C4-2B (cell line): ENCODE measurements at regions not wholly inside any gene's neighbourhood (a gene's known extent, or its start where the extent isn't known, plus 50 kb on each side); places are given as distances from the start of the nearest gene placed in this dataset.

Experiments
- H3K27ac ChIP-seq: fragments of 450-650 bp; 2 replicates; pipeline ENCODE4 v1.5.1; 2017
- ZFX ChIP-seq: fragments of 450-650 bp; IDR thresholded peaks from 2 replicates; pipeline ENCODE4 v1.6.1; 2017
- TF ChIP-seq, protein P1 (sequence below): fragments of 450-650 bp; conservative IDR thresholded peaks from 2 replicates; pipeline ENCODE4 v1.5.1; 2017; ENCODE audit warnings: mild to moderate bottlenecking

DNA sequence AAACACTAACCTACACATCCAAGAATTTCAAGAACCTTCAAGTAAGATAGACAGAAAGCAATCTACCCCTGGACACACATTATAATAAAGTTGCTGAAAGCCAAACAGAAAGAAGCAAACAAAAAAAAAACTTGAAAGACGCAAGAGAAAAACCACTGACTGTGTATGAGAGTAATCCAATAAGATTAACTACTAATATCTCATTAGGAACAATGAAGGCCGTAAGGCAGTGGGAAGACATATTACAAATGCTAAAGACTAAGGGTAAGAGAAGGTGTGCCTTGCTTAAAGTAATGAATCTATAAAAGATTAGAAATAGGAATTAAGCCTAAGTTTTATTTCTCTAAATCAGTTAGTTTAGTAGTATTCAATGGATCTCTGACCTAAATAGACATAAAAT, 1109.1 kb downstream of the JRKL start:
- TF ChIP-seq, protein P1, sequence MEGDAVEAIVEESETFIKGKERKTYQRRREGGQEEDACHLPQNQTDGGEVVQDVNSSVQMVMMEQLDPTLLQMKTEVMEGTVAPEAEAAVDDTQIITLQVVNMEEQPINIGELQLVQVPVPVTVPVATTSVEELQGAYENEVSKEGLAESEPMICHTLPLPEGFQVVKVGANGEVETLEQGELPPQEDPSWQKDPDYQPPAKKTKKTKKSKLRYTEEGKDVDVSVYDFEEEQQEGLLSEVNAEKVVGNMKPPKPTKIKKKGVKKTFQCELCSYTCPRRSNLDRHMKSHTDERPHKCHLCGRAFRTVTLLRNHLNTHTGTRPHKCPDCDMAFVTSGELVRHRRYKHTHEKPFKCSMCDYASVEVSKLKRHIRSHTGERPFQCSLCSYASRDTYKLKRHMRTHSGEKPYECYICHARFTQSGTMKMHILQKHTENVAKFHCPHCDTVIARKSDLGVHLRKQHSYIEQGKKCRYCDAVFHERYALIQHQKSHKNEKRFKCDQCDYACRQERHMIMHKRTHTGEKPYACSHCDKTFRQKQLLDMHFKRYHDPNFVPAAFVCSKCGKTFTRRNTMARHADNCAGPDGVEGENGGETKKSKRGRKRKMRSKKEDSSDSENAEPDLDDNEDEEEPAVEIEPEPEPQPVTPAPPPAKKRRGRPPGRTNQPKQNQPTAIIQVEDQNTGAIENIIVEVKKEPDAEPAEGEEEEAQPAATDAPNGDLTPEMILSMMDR, result no peak
- no peak for TF ChIP-seq ZFX
- H3K27ac ChIP-seq, result no peak overlapping the region

DNA sequence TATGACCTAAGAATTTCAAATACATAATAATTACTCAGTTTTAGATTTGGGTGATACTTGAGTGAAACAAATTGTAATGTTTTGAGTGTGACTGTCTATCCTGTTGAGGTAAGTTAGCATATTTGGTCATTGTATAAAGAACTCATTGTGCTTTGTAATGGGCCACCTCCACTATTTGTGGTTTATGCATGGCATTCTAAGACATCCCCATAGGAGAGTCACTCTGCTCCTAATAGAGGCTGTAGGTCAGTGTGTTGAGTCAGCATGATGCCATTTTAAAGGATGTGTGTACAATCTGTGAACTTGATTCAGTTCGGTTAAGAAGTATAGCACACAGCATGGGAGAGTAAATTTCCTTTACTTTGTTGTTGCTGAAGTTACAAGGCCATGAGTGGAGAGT, 1112.4 kb downstream of the JRKL start:
- no peak for TF ChIP-seq ZFX
- TF ChIP-seq, protein P1, result no peak
- H3K27ac ChIP-seq, result no peak overlapping the region

DNA sequence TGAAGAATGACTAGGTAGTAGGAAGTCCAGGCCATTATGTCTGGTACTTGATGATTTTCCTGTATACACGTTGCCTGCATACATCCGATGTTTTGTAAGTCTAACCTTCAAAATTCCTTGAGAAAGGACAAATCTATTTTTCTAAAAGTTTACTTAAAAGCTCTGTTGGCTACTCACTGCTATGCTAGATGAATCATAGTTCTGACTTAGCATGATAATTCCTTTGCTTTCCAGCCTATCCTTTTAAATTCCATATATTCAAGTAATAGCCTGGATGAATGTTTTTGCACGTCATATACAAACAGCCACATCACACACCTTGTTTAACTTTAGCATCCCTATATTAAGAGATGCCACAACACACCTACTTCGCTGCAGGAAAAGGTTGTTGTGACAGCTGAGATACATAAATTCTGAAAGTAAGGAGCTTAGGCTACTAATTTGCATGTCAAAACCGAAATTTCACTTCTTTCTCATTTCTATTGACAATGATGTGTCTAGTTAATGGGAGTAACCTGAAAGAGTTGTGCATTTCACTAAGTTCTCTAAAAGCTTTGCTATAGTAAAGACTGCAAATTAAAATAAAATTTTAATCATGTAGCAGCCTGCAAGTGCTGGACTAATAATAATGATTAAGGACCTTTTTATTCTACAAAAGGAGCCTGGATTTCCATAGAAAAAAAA, 1116.4 kb downstream of the JRKL start:
- TF ChIP-seq, protein P1, result no peak
- no peak for TF ChIP-seq ZFX
- no peak overlapping the region for H3K27ac ChIP-seq

DNA sequence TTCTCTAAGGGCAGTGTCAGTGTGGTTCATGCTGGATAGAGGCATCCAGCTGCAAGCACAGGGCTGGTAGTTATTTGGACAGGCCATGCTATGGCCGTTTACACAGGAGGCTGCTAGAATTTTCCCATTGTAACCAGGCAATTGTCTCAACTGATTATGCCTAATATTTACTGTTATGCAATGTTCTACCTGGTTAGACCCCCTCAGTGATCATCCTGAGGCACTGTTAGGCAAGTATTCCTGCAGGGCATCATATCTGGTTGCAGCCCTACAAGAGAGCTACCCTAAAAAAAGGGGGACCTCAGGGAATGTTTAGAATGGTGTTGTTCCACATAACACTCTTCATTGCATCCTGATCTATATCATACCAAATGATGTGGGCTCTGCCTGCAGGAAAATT, 1124.6 kb downstream of the JRKL start:
- TF ChIP-seq, protein P1, result no peak
- no peak for TF ChIP-seq ZFX

DNA sequence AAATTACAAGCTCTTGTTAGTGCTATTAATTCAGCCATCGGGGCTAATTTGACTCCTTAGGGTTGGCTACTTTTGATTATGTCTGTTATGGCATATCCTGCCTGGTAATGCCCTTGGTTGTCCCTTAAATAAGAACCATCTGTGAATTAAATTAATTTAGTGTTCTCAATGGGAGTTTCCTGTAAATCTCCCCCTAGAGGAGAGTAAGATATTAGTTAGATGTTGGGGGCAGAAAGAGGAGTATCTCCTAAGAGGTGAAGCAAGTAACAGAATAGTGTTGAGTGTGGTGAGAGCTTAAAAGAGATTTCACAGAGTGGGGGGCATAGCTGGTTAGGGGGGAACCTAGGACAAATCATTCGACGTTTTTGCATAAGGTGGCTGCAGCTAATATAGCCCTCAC, 1126.9 kb downstream of the JRKL start:
- no peak overlapping the region for H3K27ac ChIP-seq
- TF ChIP-seq ZFX, result no peak
- TF ChIP-seq, protein P1, result peak; percentile 40

More for the DNA sequence above, 1124.6 kb downstream of the JRKL start:
- no peak overlapping the region for H3K27ac ChIP-seq

DNA sequence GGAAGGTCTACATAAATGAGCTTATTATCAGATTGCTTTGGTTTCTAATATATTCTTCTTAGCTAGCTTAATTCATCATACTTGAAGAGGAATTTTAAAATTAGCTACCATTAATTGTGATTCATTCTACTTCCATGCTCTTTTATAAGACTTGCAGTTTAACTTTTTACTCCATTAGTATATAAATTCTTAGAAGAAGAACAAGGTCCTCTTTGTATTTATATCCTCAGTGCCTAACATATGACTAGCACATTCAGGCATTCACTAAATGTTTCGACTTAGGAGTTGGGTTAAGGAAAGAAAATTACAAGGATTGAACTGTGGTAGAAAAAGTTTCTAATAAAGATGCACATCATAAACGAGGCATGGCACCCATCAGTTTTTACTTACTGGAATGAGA, 1135.5 kb downstream of the JRKL start:
- H3K27ac ChIP-seq, result no peak overlapping the region
- TF ChIP-seq, protein P1, result no peak
- TF ChIP-seq ZFX, result no peak

DNA sequence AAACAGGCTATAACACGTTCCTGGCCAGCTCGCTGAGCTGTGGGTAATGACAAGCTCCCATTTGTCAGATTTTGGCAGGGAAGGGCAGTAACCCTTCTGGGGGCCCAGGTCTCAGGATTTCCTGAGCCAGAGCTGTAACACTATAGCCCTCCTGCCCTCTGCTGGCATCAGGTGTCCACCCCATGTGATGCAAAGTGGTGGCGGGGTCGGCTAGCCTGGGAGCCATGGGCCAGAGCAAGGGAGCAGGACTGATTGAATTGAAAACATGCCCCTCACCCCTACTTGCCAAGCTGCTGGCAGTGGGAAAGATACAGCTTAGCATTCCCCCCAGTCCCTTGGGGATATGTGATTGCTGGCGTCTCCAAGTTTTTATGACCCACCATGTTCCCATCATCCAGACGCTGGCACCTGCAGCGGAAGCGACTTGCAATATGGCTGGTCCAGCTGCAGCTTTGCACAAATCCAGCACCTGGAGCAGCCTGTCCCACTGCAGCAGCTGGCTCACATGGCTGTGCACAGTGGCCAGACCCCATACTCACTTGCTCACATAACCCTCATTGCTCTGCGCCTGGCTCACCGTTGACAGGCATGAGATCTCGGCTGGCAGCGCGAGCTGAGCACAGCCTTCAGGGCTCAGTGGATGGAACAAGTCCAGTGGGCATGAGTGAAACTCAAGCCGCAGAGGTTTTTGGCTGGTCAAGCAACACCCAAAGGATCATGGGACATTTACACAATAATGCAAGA, 1147.8 kb downstream of the JRKL start:
- TF ChIP-seq, protein P1, result no peak
- TF ChIP-seq ZFX, result no peak

More for the DNA sequence above, 1147.8 kb downstream of the JRKL start:
- no peak overlapping the region for H3K27ac ChIP-seq
